ENCODE measurements at regions not wholly inside any gene's neighbourhood (a gene's known extent, or its start where the extent isn't known, plus 50 kb on each side); places are given as distances from the start of the nearest gene placed in this dataset.
"Not testable (repeated sequence)": the region's sequence is repeated elsewhere in the genome, so short reads cannot be mapped to it uniquely, and the experiment has no call there.

DNA sequence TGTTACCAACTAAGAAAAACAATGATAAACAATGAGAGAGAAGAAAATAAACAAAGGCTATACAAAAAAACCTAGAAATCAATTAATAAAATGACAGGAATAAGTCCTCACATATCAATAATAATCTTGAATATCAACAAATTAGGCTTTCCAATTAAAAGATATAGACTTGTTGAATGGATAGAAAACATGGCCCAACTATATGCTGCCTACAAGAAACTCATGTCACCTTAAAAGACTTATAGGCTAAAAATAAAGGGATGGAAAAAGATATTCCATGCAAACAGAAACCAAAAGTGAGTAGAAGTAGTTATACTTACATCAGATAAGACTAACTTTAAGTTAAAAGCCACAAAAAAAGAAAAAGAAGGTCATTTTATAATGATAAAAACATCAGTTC is 183.9 kb downstream of the MYRFL start:
- no peak for DNase-seq

DNA sequence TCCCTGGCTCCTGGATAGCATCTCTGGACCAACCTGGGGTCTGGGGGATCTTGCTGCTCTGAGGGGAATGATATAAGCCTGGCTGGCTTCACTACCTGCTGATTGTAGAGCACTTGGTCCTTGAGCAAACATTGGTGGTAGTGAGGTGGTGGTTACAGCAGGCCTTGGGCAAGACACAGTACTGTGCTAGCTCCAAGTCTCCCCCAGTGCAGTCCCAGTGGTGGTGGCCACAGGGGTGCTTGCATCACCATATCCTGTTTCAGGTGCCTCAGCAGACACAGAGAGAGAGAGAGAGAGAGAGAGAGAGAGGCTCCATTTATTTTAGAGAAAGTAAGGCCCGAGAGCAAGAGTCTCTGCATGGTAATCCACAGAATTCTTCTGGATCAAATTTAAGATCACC is 186.3 kb downstream of the MYRFL start:
- no peak for DNase-seq

DNA sequence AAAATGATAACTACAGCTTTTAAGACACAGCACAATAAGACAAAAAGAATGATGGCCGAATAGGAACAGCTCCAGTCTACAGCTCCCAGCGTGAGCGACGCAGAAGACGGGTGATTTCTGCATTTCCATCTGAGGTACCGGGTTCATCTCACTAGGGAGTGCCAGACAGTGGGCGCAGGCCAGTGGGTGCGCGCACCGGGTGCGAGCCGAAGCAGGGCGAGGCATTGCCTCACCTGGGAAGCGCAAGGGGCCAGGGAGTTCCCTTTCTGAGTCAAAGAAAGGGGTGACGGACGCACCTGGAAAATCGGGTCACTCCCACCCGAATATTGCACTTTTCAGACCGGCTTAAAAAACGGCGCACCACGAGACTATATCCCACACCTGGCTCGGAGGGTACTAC is 188.0 kb downstream of the MYRFL start:
- not testable (repeated sequence) for DNase-seq

DNA sequence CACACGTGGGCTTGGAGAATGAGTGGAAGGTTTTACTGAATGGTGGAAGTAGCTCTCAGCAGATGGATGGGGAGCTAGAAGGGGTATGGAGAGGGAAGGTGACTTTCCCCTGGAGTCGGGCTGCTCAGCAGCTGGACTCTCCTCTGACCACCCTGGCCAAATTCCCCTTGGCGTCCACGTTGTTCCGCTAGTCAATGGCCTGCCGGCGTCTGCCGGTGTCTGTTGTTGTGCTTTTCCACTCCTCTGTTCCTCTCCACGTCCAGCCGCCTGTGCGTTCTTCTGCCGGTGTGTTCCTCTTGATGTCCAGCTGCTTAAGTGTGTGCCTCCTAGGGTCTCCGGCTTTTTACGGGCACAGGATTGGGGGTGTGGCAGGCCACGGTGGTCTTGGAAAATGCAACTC is 203.5 kb downstream of the MYRFL start:
- no peak for DNase-seq

DNA sequence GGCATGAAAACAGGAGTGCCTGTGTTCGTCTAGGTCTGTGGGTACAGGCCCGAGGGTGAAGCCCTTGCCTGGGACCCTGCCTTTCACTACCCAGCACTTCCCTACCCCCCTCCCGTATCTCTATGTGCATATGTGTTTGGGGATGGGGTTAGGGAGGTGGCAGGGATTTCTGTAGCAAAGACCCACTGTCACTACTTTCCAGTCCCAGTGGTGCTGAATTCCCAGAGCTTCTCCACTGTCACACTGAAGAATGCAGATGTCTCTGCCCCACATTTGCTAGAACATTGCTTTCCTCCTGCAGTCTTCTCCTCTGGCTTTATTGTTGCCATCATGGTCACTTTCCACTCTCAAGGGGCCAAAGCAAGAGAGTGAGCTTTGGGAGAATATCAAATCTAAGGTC is 203.9 kb downstream of the MYRFL start:
- no peak for DNase-seq

DNA sequence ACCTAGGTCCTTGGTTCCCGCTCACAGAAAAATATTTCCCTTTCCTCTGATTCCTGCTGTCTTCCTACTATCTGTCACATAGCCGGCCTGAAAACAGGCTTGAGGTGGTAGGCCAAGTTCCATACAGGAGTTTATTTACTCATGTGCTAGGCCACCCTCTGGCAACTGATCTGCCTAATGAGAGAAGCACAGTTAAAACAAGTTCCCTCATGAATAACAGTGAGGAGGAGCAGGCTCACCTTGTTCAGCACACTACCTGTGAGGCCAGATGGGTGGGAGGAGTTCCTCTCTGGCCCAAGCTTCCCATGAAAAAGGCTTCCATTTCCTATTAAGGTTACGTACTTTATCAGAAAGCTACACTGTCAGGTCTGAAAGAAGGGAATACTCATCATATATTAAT is 206.0 kb downstream of the MYRFL start:
- no peak for DNase-seq

DNA sequence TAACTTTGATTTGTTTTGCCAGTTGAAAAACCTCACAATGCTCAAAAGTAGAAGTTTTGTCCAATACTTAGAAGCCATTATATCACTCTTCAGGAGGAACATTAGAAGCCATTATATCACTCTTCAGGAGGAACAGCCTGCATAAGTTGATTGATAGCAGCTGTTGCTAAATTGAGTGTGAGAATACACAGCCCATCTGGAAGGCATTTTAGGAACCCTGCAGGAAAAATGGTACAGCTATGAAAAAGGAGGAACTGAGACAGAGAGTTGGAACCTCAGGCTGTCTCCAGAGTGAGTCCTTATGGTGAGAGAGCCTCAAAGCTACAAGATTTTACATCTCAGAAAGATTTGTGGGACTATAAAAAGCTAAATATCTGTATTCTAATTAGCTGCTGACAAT is 207.0 kb downstream of the MYRFL start:
- no peak for DNase-seq

DNA sequence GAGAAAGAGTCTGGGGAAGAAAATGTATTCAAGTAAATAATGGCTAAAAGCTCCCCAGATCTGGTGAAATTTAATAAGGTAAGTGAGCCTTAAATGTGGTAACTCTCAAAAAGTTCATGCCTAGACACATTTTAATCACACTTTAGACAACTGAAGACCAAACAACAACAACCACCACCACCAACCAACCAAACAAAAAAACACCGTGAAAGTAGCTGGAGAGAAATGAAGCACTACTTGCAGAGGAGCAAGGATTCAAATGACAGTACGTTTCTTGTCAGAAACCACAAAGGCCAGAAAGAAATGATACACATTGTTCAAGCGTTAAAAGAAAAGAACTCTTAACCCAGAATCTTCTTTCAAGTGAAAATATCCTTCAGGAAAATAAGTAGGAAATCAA is 208.3 kb downstream of the MYRFL start:
- no peak for DNase-seq

DNA sequence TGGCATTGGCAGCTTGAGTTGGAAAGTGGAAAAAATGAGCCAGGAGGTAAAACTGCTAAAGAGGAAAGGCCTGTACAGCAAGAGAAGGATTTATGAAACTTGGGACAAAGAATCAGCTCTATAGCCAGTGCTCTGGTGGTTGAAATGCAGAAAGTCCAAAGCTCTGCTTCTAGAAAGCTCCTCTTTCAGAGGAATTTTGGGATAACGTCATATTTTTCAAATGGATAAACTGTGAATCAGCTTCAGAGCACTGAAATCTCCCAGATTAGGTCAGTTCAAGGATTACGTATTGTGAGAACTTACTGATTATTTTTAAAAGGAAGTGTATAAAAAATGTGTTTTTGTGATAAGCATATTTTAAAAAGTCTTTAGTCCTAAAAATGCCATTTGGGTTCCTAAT is 203.1 kb upstream of the CNOT2 start:
- no peak for DNase-seq

DNA sequence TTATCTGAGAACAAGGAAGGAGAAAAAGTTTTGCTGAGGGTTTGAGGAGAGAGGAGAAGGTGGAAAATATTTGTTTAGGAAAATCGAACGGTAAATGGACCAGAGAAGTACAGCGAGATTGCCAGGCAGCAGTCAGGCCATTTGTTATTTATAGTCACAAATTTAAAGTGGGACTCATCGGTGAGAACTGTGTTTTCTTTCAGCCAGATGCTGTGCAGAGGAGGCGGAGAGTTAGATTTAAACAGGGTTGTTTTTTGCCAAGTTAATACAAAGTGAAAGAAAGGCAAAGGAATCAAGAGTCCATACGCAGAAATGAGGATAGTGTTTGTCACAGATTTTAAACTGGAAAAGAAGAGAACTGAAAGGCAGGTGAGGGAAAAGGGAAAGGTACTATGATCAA is 200.6 kb upstream of the CNOT2 start:
- DNase-seq, result no peak

DNA sequence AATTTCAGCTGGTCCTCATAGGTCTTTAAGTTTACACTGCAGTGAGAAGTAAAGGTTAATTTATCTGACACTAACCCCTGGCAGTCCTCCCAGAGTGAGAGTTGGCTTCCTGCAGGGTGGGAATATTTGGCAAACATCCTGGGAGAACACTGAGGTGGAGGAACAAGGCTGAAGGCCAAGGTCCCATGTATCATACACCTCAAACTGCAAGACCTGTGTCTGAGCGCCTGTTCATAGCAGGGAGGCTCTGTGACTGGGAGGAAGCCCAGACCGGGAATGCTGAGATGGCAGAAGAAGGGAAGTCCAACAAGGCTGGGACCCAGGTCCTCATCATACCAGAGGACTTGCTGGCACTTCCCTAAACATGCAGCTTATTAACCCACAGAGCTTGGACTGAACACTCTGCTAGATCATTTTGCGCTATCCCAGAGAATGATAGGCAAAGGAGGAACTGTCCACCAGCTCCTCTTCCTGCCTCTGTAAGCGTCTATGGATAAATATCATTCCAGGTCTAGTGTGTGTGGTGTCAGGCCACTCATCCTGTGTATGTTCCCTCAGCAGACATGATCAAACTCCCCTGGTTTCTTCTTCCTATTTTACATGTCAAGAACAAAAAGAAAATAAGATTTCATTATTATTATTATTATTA is 199.6 kb upstream of the CNOT2 start:
- no peak for DNase-seq

DNA sequence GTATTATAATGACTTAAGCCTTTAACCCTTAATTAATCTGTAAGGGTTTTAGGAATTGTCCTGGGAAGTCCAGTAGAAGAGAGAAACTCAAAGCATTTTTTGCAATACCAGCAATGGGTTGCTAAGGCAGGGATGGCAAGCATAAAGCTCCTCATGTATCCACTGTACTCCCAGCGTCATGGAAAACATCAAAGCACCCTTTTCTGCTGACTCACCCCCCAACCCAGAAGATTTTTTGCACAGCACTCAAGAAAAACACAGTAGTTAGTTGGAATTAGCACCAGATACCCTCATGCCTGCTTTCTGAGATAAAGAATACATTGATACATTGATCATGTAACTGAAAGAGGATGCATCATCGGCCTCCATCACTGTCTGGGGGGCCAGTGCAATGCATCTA is 199.1 kb upstream of the CNOT2 start:
- DNase-seq, result no peak

DNA sequence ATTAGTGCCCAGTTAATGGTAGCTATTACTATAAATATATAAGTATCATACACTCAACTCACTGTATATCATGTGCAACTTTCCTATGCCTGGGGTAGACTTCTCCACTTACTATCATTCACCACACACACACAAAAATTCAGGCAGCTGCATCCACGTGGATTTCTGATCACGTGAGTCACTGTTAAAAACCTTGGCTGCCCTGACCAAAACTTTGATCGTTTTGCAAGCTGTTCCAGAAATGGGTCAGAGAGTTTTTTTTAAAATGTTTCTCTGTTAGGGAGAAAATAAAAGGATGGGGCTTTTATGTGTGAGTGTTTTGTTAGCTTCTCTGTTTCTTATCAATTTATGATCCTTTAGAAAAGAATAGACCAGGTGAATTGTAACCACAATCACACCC is 198.2 kb upstream of the CNOT2 start:
- no peak for DNase-seq

DNA sequence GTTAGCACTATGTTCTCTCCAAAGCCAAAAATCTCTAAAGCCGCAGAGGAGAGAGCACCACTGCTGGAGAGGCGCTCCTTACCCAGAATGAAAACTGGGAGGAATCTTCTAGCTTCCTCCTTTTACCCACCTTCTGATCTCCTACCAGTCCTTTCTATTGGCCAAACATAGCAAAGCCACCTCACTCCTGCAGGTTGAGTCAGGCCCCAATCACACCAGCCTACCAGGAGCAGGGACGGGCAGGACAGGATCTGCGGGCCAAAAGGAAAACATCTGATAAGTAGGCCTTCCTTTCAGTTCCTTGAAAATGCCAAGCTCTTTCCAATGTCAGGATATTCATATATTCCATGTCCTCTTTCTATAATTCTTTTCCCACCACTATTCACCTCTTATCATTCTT is 197.7 kb upstream of the CNOT2 start:
- no peak for DNase-seq

DNA sequence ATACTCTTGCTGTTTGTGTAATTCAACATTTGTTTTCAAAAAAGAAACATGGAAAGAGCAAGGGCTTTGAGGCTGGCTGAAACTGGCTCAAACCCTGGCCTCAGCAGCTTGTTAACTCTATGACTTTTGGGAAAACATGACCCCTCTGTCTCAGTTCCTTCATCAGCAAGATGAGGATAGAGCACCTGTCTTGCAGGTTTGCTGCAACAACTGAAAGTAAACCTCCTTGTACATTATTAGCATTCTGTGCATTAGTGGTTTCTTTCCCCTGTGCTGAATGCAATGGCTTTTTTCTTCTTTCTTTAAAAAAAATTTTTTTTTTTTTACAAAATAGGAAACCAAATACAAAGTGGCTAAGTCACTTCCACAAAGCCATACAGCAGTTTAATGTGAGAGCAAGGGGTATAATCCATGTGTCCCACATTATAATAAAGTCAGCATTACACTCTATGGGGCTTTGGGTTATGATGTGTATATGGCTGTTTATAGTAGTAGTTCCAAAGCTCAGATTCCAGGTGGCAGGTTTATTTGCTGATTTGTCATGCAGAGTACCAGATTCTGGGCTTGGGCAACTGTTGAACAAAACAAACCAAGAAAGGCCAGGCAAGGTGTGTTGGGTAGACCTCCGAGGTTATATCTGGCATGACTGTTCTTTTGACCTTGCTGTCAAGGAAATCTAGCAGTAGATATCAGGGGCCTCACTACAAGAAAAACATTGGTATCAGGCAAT is 194.5 kb upstream of the CNOT2 start:
- no peak for DNase-seq

DNA sequence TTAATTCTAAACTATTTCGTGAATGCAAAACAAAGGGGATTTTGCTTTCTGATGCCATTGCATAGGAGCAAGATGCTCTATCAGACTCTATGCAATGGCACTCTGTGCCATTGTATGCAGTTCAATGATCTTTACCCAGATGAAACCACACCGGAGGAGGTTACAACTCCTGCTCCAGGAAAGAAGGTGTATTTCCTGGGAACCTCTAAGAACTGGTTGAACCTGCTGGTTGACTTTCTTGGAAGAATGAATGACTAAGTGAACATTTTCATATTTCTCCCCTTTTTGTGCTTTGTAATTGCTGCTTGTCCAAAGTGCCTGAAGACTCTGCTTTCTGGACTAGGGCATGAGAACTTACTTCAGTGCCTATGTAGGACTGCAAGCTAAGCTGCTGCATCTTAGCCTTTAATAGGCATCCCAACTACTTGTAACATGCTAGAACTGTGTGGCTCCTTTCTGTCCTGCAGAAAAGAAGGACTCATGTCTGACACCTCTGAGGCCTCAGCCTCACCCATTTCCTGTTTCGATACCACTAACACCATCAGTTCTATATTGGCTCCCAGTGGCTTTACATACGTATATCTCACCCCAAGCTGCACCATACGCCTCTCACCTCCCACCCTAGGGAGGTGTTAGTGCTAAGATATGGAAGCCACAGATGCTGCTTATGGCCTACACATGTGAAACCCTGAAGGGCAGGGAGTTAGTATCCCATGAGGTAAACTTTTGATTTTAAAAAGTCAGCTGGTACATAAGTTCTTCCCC is 193.5 kb upstream of the CNOT2 start:
- peak; percentile 45 for DNase-seq

DNA sequence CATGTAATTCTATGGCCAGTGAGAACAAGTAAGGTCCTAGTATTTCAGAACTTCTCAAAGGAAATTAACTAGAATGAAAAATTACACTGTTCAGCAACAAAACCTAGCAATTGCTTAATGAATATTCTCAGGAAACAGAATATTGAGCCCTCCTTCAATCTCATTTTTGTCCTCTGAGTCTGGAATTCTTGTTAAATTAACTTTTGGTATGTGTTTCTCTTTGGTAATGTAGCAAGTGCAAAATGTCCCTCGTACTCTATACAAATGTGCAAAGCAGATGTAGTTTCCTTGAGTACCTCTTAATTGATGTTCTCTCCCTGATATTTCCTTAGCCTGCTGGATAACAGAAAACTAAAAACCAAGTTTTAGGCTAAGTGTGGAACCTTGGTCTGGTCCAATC is 190.8 kb upstream of the CNOT2 start:
- no peak for DNase-seq

DNA sequence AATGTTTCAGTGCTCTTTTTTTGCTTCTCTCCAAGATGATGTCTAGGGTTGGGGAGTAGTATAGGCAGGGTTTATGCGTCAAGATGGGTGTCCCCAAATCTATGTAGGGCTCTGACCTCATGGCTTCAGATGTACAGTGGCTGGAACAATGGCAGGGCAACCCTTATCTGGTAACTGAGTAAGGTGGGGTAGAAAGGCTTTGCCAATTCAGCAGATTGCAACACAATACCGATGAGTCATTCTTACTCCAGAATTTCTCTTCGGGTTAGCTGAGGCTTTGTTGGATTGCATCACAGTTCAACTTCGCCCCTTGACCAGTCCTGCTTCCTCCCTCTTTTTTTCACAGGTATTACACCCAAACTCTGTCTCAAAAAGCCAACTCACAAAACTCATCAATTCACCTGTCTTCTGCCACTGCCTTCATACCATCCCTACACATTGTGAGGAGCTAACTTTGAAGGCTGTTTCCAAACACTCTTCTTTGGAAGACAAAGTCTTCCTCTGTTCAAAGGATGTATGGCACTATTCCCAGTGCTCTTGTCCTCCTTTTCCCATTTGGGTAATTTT is 190.2 kb upstream of the CNOT2 start:
- DNase-seq, result no peak

DNA sequence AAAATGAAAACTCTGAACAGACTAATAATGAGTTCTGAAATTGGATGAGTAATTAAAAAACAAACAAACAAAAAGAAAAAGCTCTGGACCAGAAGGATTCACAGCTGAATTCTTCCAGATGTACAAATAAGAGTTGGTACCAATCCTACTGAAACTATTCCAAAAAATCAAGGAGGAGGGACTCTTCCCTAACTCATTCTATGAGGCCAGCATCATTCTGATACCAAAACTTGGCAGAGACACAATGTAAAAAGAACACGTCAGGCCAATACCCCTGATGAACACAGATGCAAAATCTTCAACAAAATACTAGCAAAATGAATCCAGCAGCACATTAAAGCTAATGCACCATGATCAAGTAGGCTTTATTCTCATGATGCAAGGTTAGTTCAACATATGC is 183.9 kb upstream of the CNOT2 start:
- DNase-seq, result no peak

DNA sequence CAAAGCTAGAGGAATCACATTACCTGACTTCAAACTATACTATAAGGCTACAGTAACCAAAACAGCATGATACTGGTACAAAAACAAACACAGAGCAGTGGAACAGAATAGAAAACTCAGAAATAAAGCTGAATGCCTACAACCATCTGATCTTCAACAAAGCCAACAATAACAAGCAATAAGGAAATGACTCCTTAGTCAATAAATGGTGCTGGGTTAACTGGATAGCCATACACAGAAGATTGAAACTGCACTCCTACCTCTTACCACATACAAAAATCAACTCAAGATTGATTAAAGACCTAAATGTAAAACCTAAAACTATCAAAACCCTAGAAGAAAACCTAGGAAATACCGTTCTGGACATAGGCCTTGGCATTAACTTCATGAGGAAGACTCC is 182.6 kb upstream of the CNOT2 start:
- DNase-seq, result no peak

DNA sequence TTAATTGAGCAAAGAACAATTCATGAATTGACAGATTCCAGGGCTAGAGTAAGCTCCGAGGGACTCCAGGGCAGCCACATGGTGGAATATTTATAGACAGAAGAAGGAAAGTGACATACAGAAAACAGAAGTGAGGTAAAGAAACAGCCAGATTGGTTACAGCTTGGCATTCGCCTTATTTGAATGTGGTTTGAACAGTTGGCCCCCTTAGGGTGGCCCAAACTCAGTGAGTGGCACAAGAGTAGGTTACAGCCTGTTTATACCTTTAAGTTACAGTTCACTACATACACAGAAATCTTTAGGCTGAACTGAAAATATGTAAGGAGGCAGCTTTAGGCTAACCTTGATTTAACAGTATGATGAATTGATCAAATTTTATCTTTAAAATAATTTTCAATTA is 174.5 kb upstream of the CNOT2 start:
- DNase-seq, result no peak

DNA sequence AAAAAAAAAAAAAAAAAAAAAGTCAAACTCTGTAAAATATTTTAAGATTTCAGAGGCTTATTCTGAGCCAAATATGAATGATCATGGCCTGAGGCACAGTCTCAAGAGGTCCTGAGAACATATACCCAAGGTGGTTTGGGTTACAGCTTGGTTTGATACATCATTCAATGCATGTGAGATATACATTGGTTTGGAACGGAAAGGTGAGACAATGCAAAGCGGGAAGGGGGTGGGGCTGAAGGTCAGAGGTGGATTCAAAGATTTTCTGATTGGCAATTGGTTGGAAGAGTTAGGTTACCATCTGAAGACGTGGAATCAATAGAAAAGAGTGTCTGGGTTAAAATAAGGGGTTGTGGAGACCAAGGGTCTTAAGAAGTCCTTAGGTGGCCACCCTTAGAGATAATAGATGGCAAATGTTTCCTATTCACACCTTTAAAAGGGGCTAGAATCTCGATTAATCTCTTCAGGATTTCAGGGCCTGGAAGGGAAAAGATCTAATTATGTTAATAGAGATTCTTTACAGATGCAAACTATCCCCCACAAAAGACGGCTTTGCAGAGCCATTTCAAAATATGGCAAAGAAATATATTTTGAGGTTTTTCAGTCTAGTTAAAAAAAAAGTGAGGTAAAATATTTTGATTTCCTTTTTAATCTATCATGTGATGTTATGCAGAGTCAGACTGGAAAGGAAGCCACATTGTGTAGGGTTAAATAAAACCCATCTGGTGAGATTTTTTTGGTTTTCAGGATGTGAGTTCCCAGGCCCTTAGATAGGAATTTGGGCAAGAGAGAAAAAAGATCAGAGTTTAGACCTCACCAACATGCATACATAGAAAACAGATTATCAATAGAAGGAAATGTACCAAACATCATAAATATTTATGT is 173.8 kb upstream of the CNOT2 start:
- DNase-seq, result no peak

DNA sequence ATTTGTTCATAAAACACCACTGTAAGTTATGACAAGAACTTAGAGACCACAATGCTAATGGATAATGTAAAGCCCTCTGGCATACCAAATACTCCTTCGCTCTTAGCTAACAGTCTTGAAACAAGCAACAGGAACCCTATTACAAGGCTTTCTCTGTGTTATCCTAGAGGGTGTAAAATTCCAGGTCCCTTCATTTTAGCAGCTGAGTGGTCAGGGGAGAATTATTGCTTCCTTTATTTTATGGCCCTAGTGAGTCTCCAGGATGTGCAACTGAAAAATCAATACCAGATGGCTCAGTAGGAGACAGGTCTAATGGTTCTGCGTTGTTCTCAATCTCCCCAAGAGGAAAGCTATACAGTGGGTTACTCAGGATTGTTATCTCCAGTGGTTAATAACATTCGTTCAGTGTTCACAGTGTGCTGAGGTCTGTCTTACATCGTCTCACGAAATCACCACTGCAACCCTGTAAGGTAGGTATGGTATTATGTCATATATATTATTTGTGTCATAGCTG is 172.7 kb upstream of the CNOT2 start:
- DNase-seq, result no peak
